B cell (primary cell): ENCODE measurements at regions not wholly inside any gene's neighbourhood (a gene's known extent, or its start where the extent isn't known, plus 50 kb on each side); places are given as distances from the start of the nearest gene placed in this dataset.

Experiments used
- CTCF ChIP-seq: fragments of 200-600 bp; IDR thresholded peaks from one replicate; pipeline ENCODE4 v1.8.0; 2022; ENCODE audit warnings: antibody characterized with exemption, mild to moderate bottlenecking
- EZH2 ChIP-seq: IDR thresholded peaks from 2 replicates; pipeline ENCODE4 v1.6.1; 2012; ENCODE audit warnings: borderline replicate concordance, low read depth, mild to moderate bottlenecking, moderate library complexity, low read length; ENCODE audit not compliant: insufficient read depth, poor library complexity, severe bottlenecking

DNA sequence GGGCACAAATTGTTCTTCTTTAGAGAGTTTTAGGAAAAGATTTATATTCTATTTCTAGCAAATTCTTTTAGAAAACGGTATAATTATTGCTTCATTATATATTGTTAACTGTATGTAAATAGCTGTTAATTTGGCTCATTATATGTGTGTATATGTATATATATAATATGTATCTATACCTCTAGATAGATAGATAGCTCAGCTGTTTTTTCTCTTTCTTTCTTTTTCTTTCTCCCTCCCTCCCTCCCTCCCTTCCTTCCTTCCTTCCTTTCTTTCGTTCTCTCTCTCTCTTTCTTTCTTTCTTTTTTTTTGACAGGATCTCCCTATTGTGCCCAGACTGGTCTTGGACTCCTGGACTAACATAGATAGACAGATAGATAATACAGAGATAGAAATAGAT is 1538.8 kb downstream of the PCDH7 start:
- TF ChIP-seq CTCF: no peak
- TF ChIP-seq EZH2: no peak
